ENCODE measurements at regions not wholly inside any gene's neighbourhood (a gene's known extent, or its start where the extent isn't known, plus 50 kb on each side); places are given as distances from the start of the nearest gene placed in this dataset.
"Not testable (repeated sequence)": the region's sequence is repeated elsewhere in the genome, so short reads cannot be mapped to it uniquely, and the experiment has no call there.

DNA sequence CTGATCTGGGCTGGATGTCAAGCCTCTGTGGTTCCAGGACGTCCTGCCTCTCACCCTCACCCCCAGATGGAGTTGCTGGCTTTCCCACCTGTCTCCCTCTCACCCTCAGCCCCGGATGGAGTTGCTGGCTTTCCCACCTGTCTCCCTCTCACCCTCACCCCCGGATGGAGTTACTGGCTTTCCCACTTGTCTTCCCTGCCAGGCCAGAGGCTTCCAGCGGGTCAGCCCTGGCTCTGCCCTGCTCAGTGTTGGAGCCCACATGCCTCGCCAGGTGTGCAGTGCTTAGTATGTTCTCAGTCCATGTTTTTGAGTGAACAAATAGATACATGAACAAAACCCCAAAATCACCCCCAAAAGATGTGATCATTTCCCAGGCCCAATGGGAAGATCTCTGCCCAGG lies 127.6 kb downstream of the LRRC37A3 start:
- TF ChIP-seq, protein P1, sequence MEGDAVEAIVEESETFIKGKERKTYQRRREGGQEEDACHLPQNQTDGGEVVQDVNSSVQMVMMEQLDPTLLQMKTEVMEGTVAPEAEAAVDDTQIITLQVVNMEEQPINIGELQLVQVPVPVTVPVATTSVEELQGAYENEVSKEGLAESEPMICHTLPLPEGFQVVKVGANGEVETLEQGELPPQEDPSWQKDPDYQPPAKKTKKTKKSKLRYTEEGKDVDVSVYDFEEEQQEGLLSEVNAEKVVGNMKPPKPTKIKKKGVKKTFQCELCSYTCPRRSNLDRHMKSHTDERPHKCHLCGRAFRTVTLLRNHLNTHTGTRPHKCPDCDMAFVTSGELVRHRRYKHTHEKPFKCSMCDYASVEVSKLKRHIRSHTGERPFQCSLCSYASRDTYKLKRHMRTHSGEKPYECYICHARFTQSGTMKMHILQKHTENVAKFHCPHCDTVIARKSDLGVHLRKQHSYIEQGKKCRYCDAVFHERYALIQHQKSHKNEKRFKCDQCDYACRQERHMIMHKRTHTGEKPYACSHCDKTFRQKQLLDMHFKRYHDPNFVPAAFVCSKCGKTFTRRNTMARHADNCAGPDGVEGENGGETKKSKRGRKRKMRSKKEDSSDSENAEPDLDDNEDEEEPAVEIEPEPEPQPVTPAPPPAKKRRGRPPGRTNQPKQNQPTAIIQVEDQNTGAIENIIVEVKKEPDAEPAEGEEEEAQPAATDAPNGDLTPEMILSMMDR (IDR thresholded peaks at IDR 0.05), result not testable (repeated sequence)
- not testable (repeated sequence) for TF ChIP-seq POLR2A (IDR thresholded peaks at IDR 0.05)

All from thyroid gland (tissue), 4 donors.